G401.6 (cell line): ENCODE measurements at regions not wholly inside any gene's neighbourhood (a gene's known extent, or its start where the extent isn't known, plus 50 kb on each side); places are given as distances from the start of the nearest gene placed in this dataset.

Experiments used
- FAIRE-seq: peaks from 2 replicates; lab custom pipeline; 2012; peaks lifted over from hg19 to GRCh38; lab: Jason Lieb, UNC

DNA sequence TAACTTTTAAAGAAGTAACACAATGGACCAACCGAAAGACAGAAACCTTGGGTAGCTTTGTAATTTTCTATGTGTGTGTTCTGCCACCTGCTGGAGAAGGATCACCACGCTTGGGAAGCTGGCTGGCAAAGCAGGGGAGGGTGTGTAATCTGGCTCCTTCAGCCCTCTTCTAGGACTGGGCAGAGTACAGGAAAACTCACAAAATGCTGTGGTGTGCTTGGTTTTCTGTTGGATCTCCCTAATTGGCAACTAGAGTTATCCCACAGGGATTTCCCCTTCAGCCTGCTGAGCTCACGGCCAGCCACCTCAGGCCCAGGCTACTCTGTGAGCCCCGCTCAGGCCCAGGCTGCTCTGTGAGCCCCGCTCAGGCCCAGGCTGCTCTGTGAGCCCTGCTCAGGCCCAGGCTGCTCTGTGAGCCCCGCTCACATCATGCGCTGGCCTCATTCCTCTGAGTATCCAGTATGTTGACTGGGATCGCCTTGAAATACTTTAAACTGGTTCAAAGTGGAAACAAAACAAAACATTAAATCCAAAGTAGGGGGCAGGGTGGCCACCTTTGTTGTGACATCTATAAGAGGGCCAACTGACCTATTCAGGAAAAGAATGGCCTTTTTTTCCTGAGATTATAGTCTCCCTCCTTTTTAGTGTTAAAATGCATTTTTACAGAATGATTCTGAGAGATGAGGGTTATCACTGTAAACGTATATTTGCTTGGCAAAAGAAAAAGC is 52.0 kb upstream of the RNU6-8 start:
- FAIRE-seq: peak; percentile 74

- FAIRE-seq: no peak
These were observed 52.7 kb upstream of the RNU6-8 start for GRCh38 chr14:32255789-32256188.

GRCh38 chr14:32256576-32256975 is 53.5 kb upstream of the RNU6-8 start:
- FAIRE-seq: no peak

- no peak for FAIRE-seq
These were observed 55.4 kb upstream of the RNU6-8 start for GRCh38 chr14:32258336-32258993.

DNA sequence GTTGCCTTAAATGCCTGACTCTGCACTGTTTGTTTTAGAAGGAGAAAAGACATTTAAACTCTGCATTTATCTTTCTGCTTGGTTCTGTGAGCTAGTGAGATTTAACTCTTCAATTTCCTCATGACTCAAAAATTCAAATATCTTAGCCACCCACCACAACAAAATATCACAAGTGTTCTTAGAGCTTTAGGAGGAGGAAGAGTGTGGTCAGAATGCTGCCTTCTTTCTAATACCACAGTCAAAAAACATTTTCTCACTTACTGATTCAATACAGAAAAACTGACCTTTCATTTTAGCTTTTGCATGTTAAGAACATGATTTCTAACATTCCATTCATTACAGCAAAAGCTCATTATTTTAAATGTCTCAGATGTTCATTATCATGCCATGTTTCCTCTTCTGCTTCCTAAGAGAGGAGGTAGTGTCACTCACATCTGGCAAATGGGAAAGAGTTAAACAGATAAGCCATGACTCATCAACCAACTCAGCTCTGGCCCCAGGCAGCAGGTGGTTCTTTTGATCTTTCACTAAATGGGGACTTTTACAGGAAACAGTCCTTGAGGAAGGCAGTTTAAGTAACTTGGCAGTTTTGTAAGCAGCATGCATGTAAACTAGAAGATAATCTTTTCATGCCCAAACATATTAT is 56.4 kb upstream of the RNU6-8 start:
- FAIRE-seq: no peak

- FAIRE-seq: no peak
These were observed 61.0 kb upstream of the RNU6-8 start for GRCh38 chr14:32263939-32264567.

- no peak for FAIRE-seq
These were observed 62.5 kb upstream of the RNU6-8 start for GRCh38 chr14:32265584-32265983.

- FAIRE-seq: no peak
These were observed 51.1 kb upstream of the AKAP6 start for GRCh38 chr14:32277998-32278397.
